Activated CD4-positive, alpha-beta memory T cell treated with anti-CD3 and anti-CD28 coated beads, Interleukin-2, amount 10 ng/mL, durations not matched to agents 7 days and 5 days (primary cell): ENCODE measurements at regions not wholly inside any gene's neighbourhood (a gene's known extent, or its start where the extent isn't known, plus 50 kb on each side); places are given as distances from the start of the nearest gene placed in this dataset.

Experiments used
- CTCF ChIA-PET: fragments of 350-600 bp; sonication (Branson Sonifier 250); formaldehyde crosslinking; loops from one replicate; lab custom pipeline; 2021; ENCODE audit warnings: antibody characterized with exemption, inconsistent platforms; lab: Charles Lee
- POLR2A ChIA-PET: fragments of 350-600 bp; sonication (Branson Sonifier 250); formaldehyde crosslinking; loops from one replicate; lab custom pipeline; 2021; ENCODE audit warnings: antibody characterized with exemption; lab: Charles Lee
- DNase-seq: peaks from one replicate; pipeline ENCODE4 v3.0.0-alpha.2; 2020
- H3K27ac Mint-ChIP-seq: one replicate; pipeline ENCODE4 v1.8.0; 2021; ENCODE audit warnings: mild to moderate bottlenecking, mixed read lengths
- H3K27me3 Mint-ChIP-seq: one replicate; pipeline ENCODE4 v1.8.0; 2021; ENCODE audit warnings: mixed read lengths
- H3K36me3 Mint-ChIP-seq: one replicate; pipeline ENCODE4 v1.8.0; 2021; ENCODE audit warnings: low read depth, mixed read lengths
- H3K4me1 Mint-ChIP-seq: one replicate; pipeline ENCODE4 v1.8.0; 2021; ENCODE audit warnings: mixed read lengths
- H3K4me3 Mint-ChIP-seq: one replicate; pipeline ENCODE4 v1.8.0; 2021; ENCODE audit warnings: mild to moderate bottlenecking, mixed read lengths
- H3K9me3 Mint-ChIP-seq: one replicate; pipeline ENCODE4 v1.8.0; 2021; ENCODE audit warnings: mixed read lengths

GRCh38 chr11:64466115-64466718 is 89.5 kb upstream of the SLC22A11 start:
- Mint-ChIP-seq H3K27ac (no peak overlapping the region), H3K4me3 (no peak overlapping the region), H3K27me3 (peaks cover 19% of the 10 kb centered on the region), H3K36me3 (no peaks in the 10 kb centered on the region), H3K4me1 (no peaks in the 10 kb centered on the region), H3K9me3 (no peaks in the 10 kb centered on the region)
- no peak for DNase-seq
- ChIA-PET POLR2A (no interaction called here), CTCF (no interaction called here)

GRCh38 chr11:64469288-64469687 is 86.5 kb upstream of the SLC22A11 start:
- H3K9me3 Mint-ChIP-seq: no peaks in the 10 kb centered on the region
- no peaks in the 10 kb centered on the region for H3K4me1 Mint-ChIP-seq
- ChIA-PET POLR2A (no interaction called here), CTCF (no interaction called here)
- H3K36me3 Mint-ChIP-seq: no peaks in the 10 kb centered on the region
- peaks cover 35% of the 10 kb centered on the region for H3K27me3 Mint-ChIP-seq
- no peak overlapping the region for H3K4me3 Mint-ChIP-seq
- no peak overlapping the region for H3K27ac Mint-ChIP-seq
- no peak for DNase-seq

GRCh38 chr11:64472593-64473455 is 82.9 kb upstream of the SLC22A11 start:
- Mint-ChIP-seq H3K36me3 (no peaks in the 10 kb centered on the region), H3K9me3 (no peaks in the 10 kb centered on the region), H3K27me3 (peaks cover 44% of the 10 kb centered on the region), H3K4me3 (no peak overlapping the region), H3K27ac (no peak overlapping the region), H3K4me1 (no peaks in the 10 kb centered on the region)
- CTCF ChIA-PET: interaction anchor here (2.1 kb wide), 1 partner anchor 24 kb away, joined by 4 read pairs; no protein-coding TSS in a partner anchor
- POLR2A ChIA-PET: no interaction called here
- peak; percentile 5 for DNase-seq

- peak; percentile 9 for DNase-seq
- Mint-ChIP-seq H3K4me1 (no peaks in the 10 kb centered on the region), H3K9me3 (no peaks in the 10 kb centered on the region), H3K27ac (no peak overlapping the region), H3K4me3 (no peak overlapping the region), H3K36me3 (no peaks in the 10 kb centered on the region), H3K27me3 (peaks cover 39% of the 10 kb centered on the region)
- ChIA-PET POLR2A (no interaction called here), CTCF (interaction anchor here (2.1 kb wide), 1 partner anchor 26 kb away, joined by 4 read pairs; no protein-coding TSS in a partner anchor)
These were observed 81.1 kb upstream of the SLC22A11 start for GRCh38 chr11:64474680-64475079.

- no peak for DNase-seq
- H3K9me3 Mint-ChIP-seq: no peaks in the 10 kb centered on the region
- no peak overlapping the region for H3K4me3 Mint-ChIP-seq
- ChIA-PET POLR2A (no interaction called here), CTCF (interaction anchor here (2.1 kb wide), 1 partner anchor 26 kb away, joined by 4 read pairs; no protein-coding TSS in a partner anchor)
- no peaks in the 10 kb centered on the region for H3K4me1 Mint-ChIP-seq
- no peaks in the 10 kb centered on the region for H3K36me3 Mint-ChIP-seq
- peaks cover 41% of the 10 kb centered on the region for H3K27me3 Mint-ChIP-seq
- no peak overlapping the region for H3K27ac Mint-ChIP-seq
These were observed 80.6 kb upstream of the SLC22A11 start for GRCh38 chr11:64475145-64475544.

- no peaks in the 10 kb centered on the region for H3K4me1 Mint-ChIP-seq
- H3K4me3 Mint-ChIP-seq: no peak overlapping the region
- ChIA-PET CTCF (no interaction called here), POLR2A (no interaction called here)
- H3K9me3 Mint-ChIP-seq: no peaks in the 10 kb centered on the region
- peak; percentile 10 for DNase-seq
- H3K27ac Mint-ChIP-seq: no peak overlapping the region
- no peaks in the 10 kb centered on the region for H3K36me3 Mint-ChIP-seq
- peaks cover 40% of the 10 kb centered on the region for H3K27me3 Mint-ChIP-seq
These were observed 78.9 kb upstream of the SLC22A11 start for GRCh38 chr11:64476881-64477280.

GRCh38 chr11:64477675-64478074 is 78.1 kb upstream of the SLC22A11 start:
- POLR2A ChIA-PET: no interaction called here
- no peak overlapping the region for H3K4me3 Mint-ChIP-seq
- H3K9me3 Mint-ChIP-seq: no peaks in the 10 kb centered on the region

GRCh38 chr11:64482588-64482987 is 73.2 kb upstream of the SLC22A11 start:
- DNase-seq: peak; percentile 3
- Mint-ChIP-seq H3K36me3 (no peaks in the 10 kb centered on the region), H3K4me1 (no peaks in the 10 kb centered on the region), H3K27ac (no peak overlapping the region), H3K27me3 (peaks cover 34% of the 10 kb centered on the region), H3K9me3 (no peaks in the 10 kb centered on the region), H3K4me3 (no peak overlapping the region)
- ChIA-PET CTCF (no interaction called here), POLR2A (no interaction called here)

More at GRCh38 chr11:64477675-64478074, 78.1 kb upstream of the SLC22A11 start:
- peak; percentile 1 for DNase-seq
- no peaks in the 10 kb centered on the region for H3K36me3 Mint-ChIP-seq
- no peak overlapping the region for H3K27ac Mint-ChIP-seq
- H3K27me3 Mint-ChIP-seq: peaks cover 37% of the 10 kb centered on the region
- H3K4me1 Mint-ChIP-seq: no peaks in the 10 kb centered on the region
- CTCF ChIA-PET: interaction anchor here (1.0 to 1.6 kb wide), 2 partner anchors 12 to 28 kb away, joined by 3 to 4 read pairs; no protein-coding TSS in a partner anchor

GRCh38 chr11:64484191-64485022 is 71.3 kb upstream of the SLC22A11 start:
- POLR2A ChIA-PET: no interaction called here
- DNase-seq: peak; percentile 3
- Mint-ChIP-seq H3K27ac (no peak overlapping the region), H3K4me3 (no peak overlapping the region), H3K27me3 (peaks cover 28% of the 10 kb centered on the region), H3K4me1 (peaks cover under 1% of the 10 kb centered on the region), H3K36me3 (no peaks in the 10 kb centered on the region), H3K9me3 (no peaks in the 10 kb centered on the region)
- CTCF ChIA-PET: no interaction called here

- Mint-ChIP-seq H3K27ac (no peak overlapping the region), H3K4me1 (peaks cover 2% of the 10 kb centered on the region), H3K4me3 (no peak overlapping the region), H3K36me3 (no peaks in the 10 kb centered on the region), H3K27me3 (peaks cover 30% of the 10 kb centered on the region), H3K9me3 (no peaks in the 10 kb centered on the region)
- CTCF ChIA-PET: no interaction called here
- POLR2A ChIA-PET: no interaction called here
- DNase-seq: peak; percentile 10
These were observed 70.7 kb upstream of the SLC22A11 start for GRCh38 chr11:64485074-64485473.

GRCh38 chr11:64489831-64490441 is 65.8 kb upstream of the SLC22A11 start:
- CTCF ChIA-PET: interaction anchor here (0.8 to 2.6 kb wide), 3 partner anchors 12 to 160 kb away, joined by 3 to 11 read pairs (median 4); no protein-coding TSS in a partner anchor
- H3K9me3 Mint-ChIP-seq: no peaks in the 10 kb centered on the region
- no peak overlapping the region for H3K27ac Mint-ChIP-seq
- DNase-seq: peak; percentile 44
- H3K36me3 Mint-ChIP-seq: no peaks in the 10 kb centered on the region
- H3K27me3 Mint-ChIP-seq: peaks cover 38% of the 10 kb centered on the region
- POLR2A ChIA-PET: no interaction called here
- H3K4me3 Mint-ChIP-seq: no peak overlapping the region
- peaks cover 10% of the 10 kb centered on the region for H3K4me1 Mint-ChIP-seq

GRCh38 chr11:64490562-64491216 is 65.1 kb upstream of the SLC22A11 start:
- Mint-ChIP-seq H3K27ac (no peak overlapping the region), H3K4me3 (no peak overlapping the region), H3K9me3 (no peaks in the 10 kb centered on the region), H3K36me3 (no peaks in the 10 kb centered on the region), H3K4me1 (peaks cover 10% of the 10 kb centered on the region), H3K27me3 (peaks cover 40% of the 10 kb centered on the region)
- POLR2A ChIA-PET: no interaction called here
- CTCF ChIA-PET: interaction anchor here (2.6 kb wide), 1 partner anchor 42 kb away, joined by 11 read pairs; no protein-coding TSS in a partner anchor
- DNase-seq: no peak
